ENCODE measurements at regions not wholly inside any gene's neighbourhood (a gene's known extent, or its start where the extent isn't known, plus 50 kb on each side); places are given as distances from the start of the nearest gene placed in this dataset.

DNA sequence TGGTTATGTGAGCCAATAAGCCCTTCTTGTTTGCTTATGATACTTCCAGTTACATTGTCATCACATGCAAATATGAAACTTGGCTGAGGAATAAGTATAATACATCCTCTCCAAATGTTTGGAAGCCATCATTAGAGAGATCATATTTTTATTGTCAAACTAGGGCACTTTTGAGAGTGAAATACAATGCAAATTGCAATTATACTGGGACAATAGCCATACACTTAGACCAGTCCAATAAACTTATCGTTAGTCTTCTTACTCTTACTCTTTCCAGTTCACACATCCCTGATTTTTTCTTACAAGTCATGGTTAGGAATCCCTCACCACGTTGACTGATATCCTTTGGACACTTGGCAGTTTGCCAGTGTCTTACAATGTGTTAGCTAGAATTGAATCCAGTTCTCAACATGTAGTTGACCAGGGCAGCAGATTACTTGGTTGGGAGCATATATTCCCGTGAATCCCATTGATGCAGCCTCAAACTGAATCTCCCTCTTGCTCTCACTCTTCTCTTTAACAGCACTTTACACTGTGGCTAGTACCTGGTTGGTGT, 519.7 kb upstream of the ID4 start:
- no peak overlapping the region for H3K4me3 ChIP-seq (ENCODE audit: low read depth, poor library complexity, severe bottlenecking)
- TF ChIP-seq CTCF (IDR thresholded peaks at IDR 0.05): no peak
- TF ChIP-seq POLR2A (IDR thresholded peaks at IDR 0.05): no peak
- intact Hi-C loops (cut with DNase I; ENCODE audit: low total_unique reads): no loop called here
- 57 to 62% methylated on average over 3 of the region's 3 CpGs for WGBS, 2 donors
- no peak for DNase-seq (ENCODE audit: low spot score in 2 of 2)

DNA sequence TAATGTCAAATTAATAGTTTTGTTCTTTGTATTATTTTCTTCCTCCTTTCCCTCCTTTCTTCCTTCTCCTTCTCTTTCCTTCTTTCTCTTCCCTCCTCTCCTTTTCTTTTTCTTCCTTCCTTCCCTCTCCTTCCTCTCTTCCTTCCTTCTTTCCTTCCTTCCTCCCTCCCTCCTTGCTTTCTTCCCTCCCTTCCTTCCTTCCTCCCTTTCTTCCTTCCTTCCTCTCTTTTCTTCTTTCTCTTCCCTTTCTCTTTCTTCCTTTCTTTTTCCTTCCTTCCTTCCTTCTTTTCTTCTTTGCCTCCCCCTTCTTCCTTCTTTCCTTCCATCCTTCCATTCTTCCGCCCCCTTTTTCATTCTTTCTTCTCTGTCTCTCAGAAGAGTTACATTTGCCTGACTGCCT, 518.2 kb upstream of the ID4 start:
- TF ChIP-seq CTCF (IDR thresholded peaks at IDR 0.05) (no peak), POLR2A (IDR thresholded peaks at IDR 0.05) (no peak)
- intact Hi-C loops (cut with DNase I; ENCODE audit: low total_unique reads): no loop called here
- no peak for DNase-seq (ENCODE audit: low spot score in 2 of 2)
- WGBS, 2 donors: 89 to 95% methylated on average over 1 of the region's 1 CpG
- H3K4me3 ChIP-seq (ENCODE audit: low read depth, poor library complexity, severe bottlenecking): no peak overlapping the region

GRCh38 chr6:19320111-19320581, 517.0 kb upstream of the ID4 start:
- no peak for TF ChIP-seq CTCF (IDR thresholded peaks at IDR 0.05)
- no peak for TF ChIP-seq POLR2A (IDR thresholded peaks at IDR 0.05)
- no peak for DNase-seq (ENCODE audit: low spot score in 2 of 2)
- H3K4me3 ChIP-seq (ENCODE audit: low read depth, poor library complexity, severe bottlenecking): no peak overlapping the region
- WGBS, 2 donors: 50 to 60% methylated on average over 3 of the region's 3 CpGs
- intact Hi-C loops (cut with DNase I; ENCODE audit: low total_unique reads): no loop called here

DNA sequence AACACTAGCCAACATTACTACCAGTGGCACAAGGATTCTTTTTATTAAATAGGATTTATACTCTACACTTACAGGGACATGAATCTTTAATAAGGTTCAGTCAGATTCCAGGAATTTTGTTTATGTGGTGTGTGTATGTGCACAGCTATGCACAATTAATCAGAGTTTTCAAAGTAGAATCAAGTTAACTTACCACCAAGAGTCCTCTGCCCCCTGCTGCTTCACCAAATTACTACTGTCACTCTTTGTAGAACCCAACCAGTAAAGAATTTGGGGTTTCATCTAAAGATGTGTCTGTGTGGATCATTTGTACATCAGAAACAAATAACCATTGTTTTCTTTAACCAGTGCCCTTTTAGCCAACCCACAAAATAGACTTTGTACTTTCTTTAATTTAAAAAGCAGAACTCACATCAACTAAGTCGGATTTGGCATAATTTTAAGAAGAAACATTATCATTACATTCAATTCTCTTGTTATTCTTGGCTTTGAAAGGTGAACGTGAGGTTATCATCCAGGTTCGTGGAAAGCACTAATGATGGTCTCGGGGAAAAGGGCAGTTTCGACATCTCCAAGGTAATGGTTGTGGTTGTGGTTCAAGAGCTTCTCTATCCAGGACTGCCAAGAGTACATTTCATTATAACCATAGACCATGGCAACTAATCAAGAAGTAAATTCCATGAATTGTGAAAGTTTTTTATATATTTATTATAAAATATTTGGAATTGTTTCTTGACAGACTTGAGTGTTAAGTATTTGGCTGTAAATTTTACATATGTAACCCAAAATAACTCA, 514.3 kb upstream of the ID4 start:
- 79 to 84% methylated on average over 5 of the region's 5 CpGs for whole genome bisulfite sequencing, 2 donors
- no peak overlapping the region for H3K4me3 ChIP-seq (ENCODE audit: low read depth, poor library complexity, severe bottlenecking)
- intact Hi-C loops (cut with DNase I; ENCODE audit: low total_unique reads): no loop called here
- no peak for DNase-seq (ENCODE audit: low spot score in 2 of 2)
- TF ChIP-seq POLR2A (IDR thresholded peaks at IDR 0.05) (no peak), CTCF (IDR thresholded peaks at IDR 0.05) (no peak)

DNA sequence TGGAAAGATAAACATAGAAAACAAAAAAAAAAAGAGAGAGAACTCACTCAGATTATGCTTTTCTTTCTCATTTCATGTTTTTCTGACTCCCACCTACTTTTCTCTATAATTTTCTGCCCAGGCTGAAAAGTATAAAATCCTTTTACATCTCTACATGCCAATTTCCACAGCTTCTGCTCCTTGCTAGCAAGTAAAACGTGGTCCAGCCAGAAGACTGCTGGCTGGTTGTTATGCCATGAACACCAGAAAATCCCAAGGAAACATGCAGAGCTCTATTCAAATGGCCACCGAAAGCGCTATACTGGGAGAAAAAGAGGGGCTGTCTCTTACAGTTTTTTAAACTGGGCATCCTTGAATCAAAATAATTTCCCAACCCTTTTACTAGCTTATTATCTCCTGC, 512.8 kb upstream of the ID4 start:
- intact Hi-C loops (cut with DNase I; ENCODE audit: low total_unique reads): no loop called here
- WGBS, 2 donors: 74 to 80% methylated on average over 3 of the region's 3 CpGs
- DNase-seq (ENCODE audit: low spot score in 2 of 2): no peak
- no peak for TF ChIP-seq CTCF (IDR thresholded peaks at IDR 0.05)
- H3K4me3 ChIP-seq (ENCODE audit: low read depth, poor library complexity, severe bottlenecking): no peak overlapping the region

Measured in lower leg skin (tissue), 4 donors.